DOHH2 (cell line): ENCODE measurements at regions not wholly inside any gene's neighbourhood (a gene's known extent, or its start where the extent isn't known, plus 50 kb on each side); places are given as distances from the start of the nearest gene placed in this dataset.

ENCODE experiments used
- H3F3A ChIP-seq: fragments of 200-600 bp; sonication (generic), shearing (Covaris generic); 2 replicates; pipeline ENCODE4 v1.6.0; 2016; ENCODE audit warnings: antibody characterized with exemption, mild to moderate bottlenecking; ENCODE audit not compliant: control insufficient read depth, insufficient read depth
- H3K27ac ChIP-seq: fragments of 200-600 bp; sonication (generic); 2 replicates; pipeline ENCODE4 v1.5.1; 2014; ENCODE audit warnings: low read depth, mild to moderate bottlenecking, low read length, moderate library complexity
- H3K27me3 ChIP-seq: fragments of 200-600 bp; sonication (generic); 2 replicates; pipeline ENCODE4 v1.6.1; 2014; ENCODE audit warnings: mild to moderate bottlenecking, low read length, mixed read lengths; ENCODE audit not compliant: control insufficient read depth
- H3K36me3 ChIP-seq: fragments of 200-600 bp; sonication (generic); 2 replicates; pipeline ENCODE4 v1.6.1; 2014; ENCODE audit warnings: mild to moderate bottlenecking, low read length, moderate library complexity, mixed read lengths; ENCODE audit not compliant: control insufficient read depth
- H3K4me1 ChIP-seq: fragments of 200-600 bp; sonication (generic); 2 replicates; pipeline ENCODE4 v1.6.1; 2014; ENCODE audit warnings: mild to moderate bottlenecking, low read length, mixed read lengths; ENCODE audit not compliant: control insufficient read depth
- H3K4me2 ChIP-seq: fragments of 200-600 bp; sonication (generic); 2 replicates; pipeline ENCODE4 v1.6.0; 2014; ENCODE audit warnings: mild to moderate bottlenecking, low read length, moderate library complexity
- H3K4me3 ChIP-seq: fragments of 200-600 bp; sonication (generic); 2 replicates; pipeline ENCODE4 v1.5.1; 2014; ENCODE audit warnings: mild to moderate bottlenecking, low read length, mixed read lengths
- H3K79me2 ChIP-seq: fragments of 200-600 bp; sonication (generic); 2 replicates; pipeline ENCODE4 v1.6.1; 2014; ENCODE audit warnings: mild to moderate bottlenecking, low read length, mixed read lengths; ENCODE audit not compliant: control insufficient read depth
- H3K9me2 ChIP-seq: fragments of 200-600 bp; sonication (generic); replicated peaks from 2 replicates; pipeline ENCODE4 v1.6.1; 2014; ENCODE audit warnings: mild to moderate bottlenecking, low read length, mixed read lengths; ENCODE audit not compliant: control insufficient read depth
- H3K9me3 ChIP-seq: fragments of 200-600 bp; sonication (generic); 2 replicates; pipeline ENCODE4 v1.6.1; 2014; ENCODE audit warnings: antibody characterized with exemption, low read length, mixed read lengths; ENCODE audit not compliant: control insufficient read depth, insufficient read depth
- H4K20me1 ChIP-seq: fragments of 200-600 bp; sonication (generic); 2 replicates; pipeline ENCODE4 v1.6.0; 2014; ENCODE audit warnings: low read depth, mild to moderate bottlenecking, antibody characterized with exemption, low read length, moderate library complexity; ENCODE audit not compliant: control insufficient read depth, insufficient read depth
- EZH2phosphoT487 ChIP-seq: fragments of 200-600 bp; sonication (generic); IDR thresholded peaks from 2 replicates; pipeline ENCODE4 v1.6.1; 2017; ENCODE audit warnings: borderline replicate concordance, mild to moderate bottlenecking, antibody characterized with exemption, low read length, moderate library complexity, mixed read lengths
- TF ChIP-seq, protein P1 (sequence below): fragments of 200-600 bp; sonication (generic); IDR thresholded peaks from one replicate; pipeline ENCODE4 v1.5.1; 2014; ENCODE audit warnings: antibody characterized with exemption, mild to moderate bottlenecking, low read depth, low read length; ENCODE audit not compliant: poor library complexity, severe bottlenecking

GRCh38 chr1:34470401-34470800 lies 284.4 kb upstream of the GJB5 start:
- H3K79me2 ChIP-seq: no peaks in the 10 kb centered on the region

DNA sequence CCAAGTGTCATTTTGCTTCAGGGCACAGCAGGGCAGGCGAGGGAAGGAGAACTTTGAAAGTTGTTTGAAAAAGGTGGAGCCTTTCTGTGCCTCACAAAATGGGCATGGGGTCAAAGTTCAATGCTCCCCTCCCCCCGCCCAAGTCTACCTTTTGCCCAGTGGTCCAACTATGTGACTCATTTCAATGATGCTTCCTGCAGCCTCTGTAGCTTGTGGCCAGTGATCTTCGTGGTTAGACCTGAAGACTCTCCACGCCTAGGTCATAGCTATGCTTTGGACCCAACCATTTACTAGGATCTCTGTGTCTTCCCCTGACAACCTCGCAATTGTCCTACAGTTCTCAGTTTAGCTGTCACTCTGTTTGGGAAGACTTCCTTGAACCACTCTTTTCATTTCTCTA lies 280.3 kb upstream of the GJB5 start:
- H3K79me2 ChIP-seq: no peaks in the 10 kb centered on the region
- H4K20me1 ChIP-seq: no peaks in the 10 kb centered on the region
- no peaks in the 10 kb centered on the region for H3K9me3 ChIP-seq
- no peaks in the 10 kb centered on the region for H3K27me3 ChIP-seq
- no peak overlapping the region for H3K4me3 ChIP-seq
- no peaks in the 10 kb centered on the region for H3F3A ChIP-seq
- H3K27ac ChIP-seq: no peak overlapping the region
- H3K4me1 ChIP-seq: no peaks in the 10 kb centered on the region
- H3K36me3 ChIP-seq: no peaks in the 10 kb centered on the region
- H3K4me2 ChIP-seq: no peak overlapping the region
- no peaks in the 10 kb centered on the region for H3K9me2 ChIP-seq
- no peak for TF ChIP-seq EZH2phosphoT487
- TF ChIP-seq, protein P1, sequence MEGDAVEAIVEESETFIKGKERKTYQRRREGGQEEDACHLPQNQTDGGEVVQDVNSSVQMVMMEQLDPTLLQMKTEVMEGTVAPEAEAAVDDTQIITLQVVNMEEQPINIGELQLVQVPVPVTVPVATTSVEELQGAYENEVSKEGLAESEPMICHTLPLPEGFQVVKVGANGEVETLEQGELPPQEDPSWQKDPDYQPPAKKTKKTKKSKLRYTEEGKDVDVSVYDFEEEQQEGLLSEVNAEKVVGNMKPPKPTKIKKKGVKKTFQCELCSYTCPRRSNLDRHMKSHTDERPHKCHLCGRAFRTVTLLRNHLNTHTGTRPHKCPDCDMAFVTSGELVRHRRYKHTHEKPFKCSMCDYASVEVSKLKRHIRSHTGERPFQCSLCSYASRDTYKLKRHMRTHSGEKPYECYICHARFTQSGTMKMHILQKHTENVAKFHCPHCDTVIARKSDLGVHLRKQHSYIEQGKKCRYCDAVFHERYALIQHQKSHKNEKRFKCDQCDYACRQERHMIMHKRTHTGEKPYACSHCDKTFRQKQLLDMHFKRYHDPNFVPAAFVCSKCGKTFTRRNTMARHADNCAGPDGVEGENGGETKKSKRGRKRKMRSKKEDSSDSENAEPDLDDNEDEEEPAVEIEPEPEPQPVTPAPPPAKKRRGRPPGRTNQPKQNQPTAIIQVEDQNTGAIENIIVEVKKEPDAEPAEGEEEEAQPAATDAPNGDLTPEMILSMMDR: no peak

More at GRCh38 chr1:34470401-34470800, 284.4 kb upstream of the GJB5 start:
- H3K9me3 ChIP-seq: no peaks in the 10 kb centered on the region
- no peak overlapping the region for H3K27ac ChIP-seq
- H3K4me1 ChIP-seq: no peaks in the 10 kb centered on the region
- no peaks in the 10 kb centered on the region for H3F3A ChIP-seq
- H3K4me2 ChIP-seq: no peak overlapping the region
- TF ChIP-seq, protein P1: no peak
- no peaks in the 10 kb centered on the region for H3K9me2 ChIP-seq
- H3K4me3 ChIP-seq: no peak overlapping the region
- no peaks in the 10 kb centered on the region for H3K27me3 ChIP-seq
- no peaks in the 10 kb centered on the region for H3K36me3 ChIP-seq
- no peaks in the 10 kb centered on the region for H4K20me1 ChIP-seq

DNA sequence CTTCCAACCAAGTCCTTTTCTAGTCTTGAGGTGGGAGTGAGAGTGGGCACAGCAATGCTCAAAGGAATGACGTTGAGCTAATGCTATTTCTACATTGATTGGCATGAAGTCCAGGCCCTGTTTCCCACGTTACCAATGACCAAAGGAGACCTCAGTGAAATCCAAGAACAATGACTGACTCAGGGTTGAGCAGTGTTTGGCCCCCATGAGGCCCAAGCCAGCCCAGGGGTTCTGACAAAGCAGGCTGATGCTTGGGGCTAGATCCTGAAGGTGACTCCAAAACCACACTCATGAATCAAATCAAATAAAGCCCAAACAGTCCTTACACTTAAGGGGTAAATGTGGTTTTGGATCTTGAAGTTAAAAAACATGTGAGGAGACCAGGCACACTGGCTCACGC lies 278.5 kb upstream of the GJB5 start:
- H3K9me3 ChIP-seq: no peaks in the 10 kb centered on the region
- no peaks in the 10 kb centered on the region for H4K20me1 ChIP-seq
- no peaks in the 10 kb centered on the region for H3K27me3 ChIP-seq

More for the DNA sequence above, 278.5 kb upstream of the GJB5 start:
- Histone ChIP-seq H3K4me3 (no peak overlapping the region), H3K79me2 (no peaks in the 10 kb centered on the region), H3F3A (no peaks in the 10 kb centered on the region), H3K4me1 (no peaks in the 10 kb centered on the region), H3K9me2 (no peaks in the 10 kb centered on the region), H3K4me2 (no peak overlapping the region), H3K36me3 (no peaks in the 10 kb centered on the region), H3K27ac (no peak overlapping the region)
- no peak for TF ChIP-seq EZH2phosphoT487
- TF ChIP-seq, protein P1: no peak
